Coronary artery (tissue), 2 donors: ENCODE measurements at regions not wholly inside any gene's neighbourhood (a gene's known extent, or its start where the extent isn't known, plus 50 kb on each side); places are given as distances from the start of the nearest gene placed in this dataset.
A peak's percentile ranks its signal among the peaks of the same experiment; 100 is the strongest.

Source experiments
- DNase-seq: peaks from one replicate; pipeline ENCODE4 v3.0.0-alpha.2; 2017; ENCODE audit warnings: low spot score
- H3K27ac ChIP-seq, 2 donors: fragments of 200-600 bp; sonication (generic); one replicate each; pipeline ENCODE4 v1.5.1; 2016 to 2019
- H3K4me3 ChIP-seq: fragments of 200-600 bp; sonication (generic); 2 replicates; pipeline ENCODE4 v1.5.1; 2016; ENCODE audit warnings: mild to moderate bottlenecking, moderate library complexity
- TF ChIP-seq, protein P1 (sequence below): fragments of 200-600 bp; sonication (generic); IDR thresholded peaks from one replicate; pipeline ENCODE4 v1.5.1; 2019; ENCODE audit warnings: antibody characterized with exemption

DNA sequence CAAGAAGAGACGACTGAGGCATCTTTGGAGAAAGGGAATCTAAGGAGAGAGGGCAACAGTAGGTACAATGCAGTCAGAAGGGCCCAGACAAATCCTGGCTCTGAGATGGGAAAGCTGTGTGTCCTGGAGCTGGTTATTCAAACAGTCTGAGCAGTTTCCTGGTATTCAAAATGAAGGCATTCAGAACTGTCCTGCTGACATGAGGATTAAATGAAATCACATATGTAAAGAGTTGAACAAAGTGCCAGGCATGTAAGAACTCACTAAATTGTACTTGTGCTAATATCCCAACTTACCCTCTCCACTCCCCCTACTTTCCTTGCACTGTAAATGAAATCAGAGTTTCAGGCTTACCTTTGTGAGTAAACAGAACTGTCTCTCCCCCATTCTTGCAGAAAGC lies 60.9 kb upstream of the LDB2 start:
- H3K27ac ChIP-seq, result no peak overlapping the region
- TF ChIP-seq, protein P1, sequence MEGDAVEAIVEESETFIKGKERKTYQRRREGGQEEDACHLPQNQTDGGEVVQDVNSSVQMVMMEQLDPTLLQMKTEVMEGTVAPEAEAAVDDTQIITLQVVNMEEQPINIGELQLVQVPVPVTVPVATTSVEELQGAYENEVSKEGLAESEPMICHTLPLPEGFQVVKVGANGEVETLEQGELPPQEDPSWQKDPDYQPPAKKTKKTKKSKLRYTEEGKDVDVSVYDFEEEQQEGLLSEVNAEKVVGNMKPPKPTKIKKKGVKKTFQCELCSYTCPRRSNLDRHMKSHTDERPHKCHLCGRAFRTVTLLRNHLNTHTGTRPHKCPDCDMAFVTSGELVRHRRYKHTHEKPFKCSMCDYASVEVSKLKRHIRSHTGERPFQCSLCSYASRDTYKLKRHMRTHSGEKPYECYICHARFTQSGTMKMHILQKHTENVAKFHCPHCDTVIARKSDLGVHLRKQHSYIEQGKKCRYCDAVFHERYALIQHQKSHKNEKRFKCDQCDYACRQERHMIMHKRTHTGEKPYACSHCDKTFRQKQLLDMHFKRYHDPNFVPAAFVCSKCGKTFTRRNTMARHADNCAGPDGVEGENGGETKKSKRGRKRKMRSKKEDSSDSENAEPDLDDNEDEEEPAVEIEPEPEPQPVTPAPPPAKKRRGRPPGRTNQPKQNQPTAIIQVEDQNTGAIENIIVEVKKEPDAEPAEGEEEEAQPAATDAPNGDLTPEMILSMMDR, result no peak
- no peak for DNase-seq
- H3K4me3 ChIP-seq, result no peak overlapping the region

DNA sequence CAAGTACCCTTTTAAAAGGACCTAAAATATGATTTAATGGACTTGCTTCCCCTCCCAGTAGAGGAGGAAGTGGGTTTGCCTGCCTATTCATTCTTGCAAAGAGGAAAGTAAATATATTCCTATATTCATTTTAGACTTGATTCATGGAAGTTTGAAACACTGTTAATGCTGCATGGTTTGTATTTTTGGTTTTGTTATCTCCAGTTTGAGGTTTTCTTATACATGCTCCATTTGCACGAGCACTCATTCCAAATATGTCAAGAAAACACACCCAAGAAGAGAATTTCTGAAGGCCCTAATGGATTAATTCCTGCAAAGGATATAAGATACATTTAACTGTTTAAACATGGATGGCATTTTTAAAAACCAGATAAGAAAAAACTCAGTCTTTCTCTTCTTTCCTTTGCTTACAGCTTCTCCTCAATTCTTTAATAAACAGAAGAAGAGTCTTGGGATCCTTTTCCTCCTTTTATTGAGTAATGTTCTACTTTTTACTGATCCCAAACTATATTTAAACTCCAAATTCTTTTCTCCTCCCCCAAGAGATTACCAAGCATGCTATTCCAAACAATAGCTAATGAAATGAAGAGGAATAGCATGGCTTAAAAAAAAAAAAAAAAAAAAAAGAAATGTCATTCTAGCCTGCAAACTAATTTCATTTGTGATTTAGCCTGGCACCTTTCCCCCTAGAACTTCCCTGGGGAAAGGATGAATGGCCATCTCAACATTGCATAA lies 54.6 kb upstream of the LDB2 start:
- TF ChIP-seq, protein P1, result no peak
- Histone ChIP-seq H3K27ac (no peak overlapping the region), H3K4me3 (peak overlapping the region; percentile 40)
- no peak for DNase-seq

DNA sequence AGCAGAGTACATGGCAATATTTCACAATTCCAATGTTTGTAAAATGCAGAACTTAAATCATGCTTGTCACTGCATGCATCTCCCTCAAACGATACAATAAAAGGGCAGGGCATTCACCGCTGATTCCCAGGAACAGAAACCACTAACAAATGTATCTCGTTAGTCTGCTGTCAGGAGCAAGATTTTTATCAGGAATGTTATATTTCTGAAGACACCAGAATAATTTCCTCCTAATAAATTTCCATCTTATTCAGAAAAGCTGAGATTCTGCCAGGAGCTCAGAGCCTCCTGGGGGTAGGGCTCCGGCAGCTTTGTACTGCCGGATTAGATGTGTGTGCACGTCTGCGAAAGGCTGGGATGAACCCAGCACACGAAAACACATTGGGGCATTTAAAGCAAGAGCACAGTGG lies 54.0 kb upstream of the LDB2 start:
- no peak for DNase-seq

More for the DNA sequence above, 54.0 kb upstream of the LDB2 start:
- H3K27ac ChIP-seq, result no peak overlapping the region
- H3K4me3 ChIP-seq, result peak overlapping the region; percentile 40
- TF ChIP-seq, protein P1, result no peak
